HG03045 (cell line): ENCODE measurements at regions not wholly inside any gene's neighbourhood (a gene's known extent, or its start where the extent isn't known, plus 50 kb on each side); places are given as distances from the start of the nearest gene placed in this dataset.

Experiments
- ATAC-seq: cut with Tn5 transposase; IDR thresholded peaks from one replicate; pipeline ENCODE4 v1.9.1; 2021; ENCODE audit warnings: mild to moderate bottlenecking, moderate library complexity; ENCODE audit not compliant: unreplicated experiment

GRCh38 chr5:96285823-96286222, 147.2 kb downstream of the PCSK1 start:
- no peak for ATAC-seq

GRCh38 chr5:96284727-96285389, 148.2 kb downstream of the PCSK1 start:
- no peak for ATAC-seq

GRCh38 chr5:96283589-96283988, 149.5 kb downstream of the PCSK1 start:
- ATAC-seq: no peak

GRCh38 chr5:96282020-96282419, 151.0 kb downstream of the PCSK1 start:
- ATAC-seq: no peak

GRCh38 chr5:96280946-96281393, 152.1 kb downstream of the PCSK1 start:
- no peak for ATAC-seq

- ATAC-seq: peak; percentile 89
Measured at GRCh38 chr5:96279801-96280542, 153.1 kb downstream of the PCSK1 start.

GRCh38 chr5:96278981-96279380, 154.1 kb downstream of the PCSK1 start:
- no peak for ATAC-seq

GRCh38 chr5:96275051-96275450, 158.0 kb downstream of the PCSK1 start:
- no peak for ATAC-seq

- ATAC-seq: no peak
Measured at GRCh38 chr5:96265487-96265886, 167.6 kb downstream of the PCSK1 start.

- no peak for ATAC-seq
Measured at GRCh38 chr5:96264047-96264446, 169.0 kb downstream of the PCSK1 start.

GRCh38 chr5:96262105-96262504, 170.9 kb downstream of the PCSK1 start:
- no peak for ATAC-seq

- ATAC-seq: no peak
Measured at GRCh38 chr5:96260009-96260408, 173.0 kb downstream of the PCSK1 start.

GRCh38 chr5:96259151-96259772, 173.8 kb downstream of the PCSK1 start:
- ATAC-seq: no peak

GRCh38 chr5:96258692-96259091, 174.4 kb downstream of the PCSK1 start:
- no peak for ATAC-seq

- ATAC-seq: no peak
Measured at GRCh38 chr5:96257904-96258303, 175.1 kb downstream of the PCSK1 start.

GRCh38 chr5:96256795-96257470, 176.1 kb downstream of the PCSK1 start:
- ATAC-seq: peak; percentile 77

GRCh38 chr5:96254980-96255691, 177.9 kb downstream of the PCSK1 start:
- no peak for ATAC-seq

GRCh38 chr5:96253140-96253539, 179.9 kb downstream of the PCSK1 start:
- no peak for ATAC-seq

- no peak for ATAC-seq
Measured at GRCh38 chr5:96252596-96252995, 180.5 kb downstream of the PCSK1 start.

- no peak for ATAC-seq
Measured at GRCh38 chr5:96250782-96251181, 182.3 kb downstream of the PCSK1 start.

- no peak for ATAC-seq
Measured at GRCh38 chr5:96248131-96248530, 184.9 kb downstream of the PCSK1 start.
